Breast epithelium (tissue), 3 donors: ENCODE measurements at regions not wholly inside any gene's neighbourhood (a gene's known extent, or its start where the extent isn't known, plus 50 kb on each side); places are given as distances from the start of the nearest gene placed in this dataset.

Experiments used
- POLR2A ChIP-seq: fragments of 450-650 bp; IDR thresholded peaks from one replicate; pipeline ENCODE4 v1.6.1; 2016; ENCODE audit warnings: antibody characterized with exemption, mild to moderate bottlenecking, moderate library complexity
- POLR2AphosphoS5 ChIP-seq, 3 donors: sonication (generic); formaldehyde crosslinking; IDR thresholded peaks; one replicate each; pipeline ENCODE4 v1.6.1; 2017; ENCODE audit warnings: antibody characterized with exemption in 3 of 3

GRCh38 chr18:28398471-28398870 is 221.5 kb upstream of the CDH2 start:
- TF ChIP-seq POLR2AphosphoS5 (IDR thresholded peaks at IDR 0.05), result no peak
- TF ChIP-seq POLR2A, result no peak
